Skin epidermis (tissue), 12 donors: ENCODE measurements at regions not wholly inside any gene's neighbourhood (a gene's known extent, or its start where the extent isn't known, plus 50 kb on each side); places are given as distances from the start of the nearest gene placed in this dataset.
"Not testable (repeated sequence)": the region's sequence is repeated elsewhere in the genome, so short reads cannot be mapped to it uniquely, and the experiment has no call there.

Experiments used
- H3K27ac ChIP-seq, 21 experiments: fragments of 200-600 bp; sonication (generic) in 11 of 21; one replicate each; pipeline ENCODE4 v1.5.0; 2020; ENCODE audit warnings: mild to moderate bottlenecking in 3 of 21, inconsistent platforms in 2 of 21, moderate library complexity in 2 of 21
- H3K4me3 ChIP-seq, 7 experiments: fragments of 200-600 bp; sonication (generic) in 2 of 7; one replicate each; pipeline ENCODE4 v1.5.0; 2020; ENCODE audit warnings: inconsistent platforms in 2 of 7, mild to moderate bottlenecking in 2 of 7, moderate library complexity in 1 of 7

- H3K4me3 ChIP-seq, result no peak overlapping the region
Observed at GRCh38 chr10:57468894-57469432, 798.7 kb downstream of the IPMK start.

GRCh38 chr10:57465155-57465554 is 802.5 kb downstream of the IPMK start:
- H3K4me3 ChIP-seq, result no peak overlapping the region
- no peak overlapping the region for H3K27ac ChIP-seq

More at GRCh38 chr10:57468894-57469432, 798.7 kb downstream of the IPMK start:
- no peak overlapping the region for H3K27ac ChIP-seq

- Histone ChIP-seq H3K27ac (no peak overlapping the region), H3K4me3 (no peak overlapping the region)
Observed at GRCh38 chr10:57460540-57460939, 807.2 kb downstream of the IPMK start.

GRCh38 chr10:57457972-57458512 is 809.7 kb downstream of the IPMK start:
- Histone ChIP-seq H3K4me3 (no peak overlapping the region), H3K27ac (no peak overlapping the region)

- Histone ChIP-seq H3K4me3 (no peak overlapping the region), H3K27ac (no peak overlapping the region)
Observed at GRCh38 chr10:57430376-57430775, 837.3 kb downstream of the IPMK start.

- Histone ChIP-seq H3K4me3 (no peak overlapping the region), H3K27ac (no peak overlapping the region)
Observed at GRCh38 chr10:57420881-57421280, 846.8 kb downstream of the IPMK start.

GRCh38 chr10:57418476-57418875 is 849.2 kb downstream of the IPMK start:
- no peak overlapping the region for H3K4me3 ChIP-seq
- H3K27ac ChIP-seq, result no peak overlapping the region

GRCh38 chr10:57395923-57396322 is 871.8 kb downstream of the IPMK start:
- Histone ChIP-seq H3K4me3 (no peak overlapping the region), H3K27ac (no peak overlapping the region)

GRCh38 chr10:57367412-57367811 is 900.3 kb downstream of the IPMK start:
- Histone ChIP-seq H3K27ac (no peak overlapping the region), H3K4me3 (no peak overlapping the region)

GRCh38 chr10:57362811-57363210 is 904.9 kb downstream of the IPMK start:
- H3K27ac ChIP-seq, result no peak overlapping the region
- H3K4me3 ChIP-seq, result no peak overlapping the region

GRCh38 chr10:57353403-57354003 is 914.2 kb downstream of the IPMK start:
- Histone ChIP-seq H3K4me3 (no peak overlapping the region), H3K27ac (no peak overlapping the region)

- Histone ChIP-seq H3K27ac (no peak overlapping the region), H3K4me3 (no peak overlapping the region)
Observed at GRCh38 chr10:57351076-57351475, 916.6 kb downstream of the IPMK start.

- no peak overlapping the region for H3K4me3 ChIP-seq
- no peak overlapping the region for H3K27ac ChIP-seq
Observed at GRCh38 chr10:57341294-57341693, 926.4 kb downstream of the IPMK start.

GRCh38 chr10:57338823-57339558 is 928.7 kb downstream of the IPMK start:
- no peak overlapping the region for H3K4me3 ChIP-seq
- no peak overlapping the region for H3K27ac ChIP-seq

- no peak overlapping the region for H3K4me3 ChIP-seq
- no peak overlapping the region for H3K27ac ChIP-seq
Observed at GRCh38 chr10:57336865-57337264, 930.8 kb downstream of the IPMK start.

- Histone ChIP-seq H3K4me3 (no peak overlapping the region), H3K27ac (no peak overlapping the region)
Observed at GRCh38 chr10:57336341-57336740, 931.4 kb downstream of the IPMK start.

- Histone ChIP-seq H3K4me3 (no peak overlapping the region), H3K27ac (no peak overlapping the region)
Observed at GRCh38 chr10:57334523-57334922, 933.2 kb downstream of the IPMK start.

- H3K4me3 ChIP-seq, result no peak overlapping the region
- H3K27ac ChIP-seq, result no peak overlapping the region
Observed at GRCh38 chr10:57333880-57334279, 933.8 kb downstream of the IPMK start.

- not testable (repeated sequence) for H3K27ac ChIP-seq
Observed at GRCh38 chr10:57321400-57321854, 946.3 kb downstream of the IPMK start.

GRCh38 chr10:57320416-57320815 is 947.3 kb downstream of the IPMK start:
- Histone ChIP-seq H3K27ac (no peak overlapping the region), H3K4me3 (no peak overlapping the region)

More at GRCh38 chr10:57321400-57321854, 946.3 kb downstream of the IPMK start:
- not testable (repeated sequence) for H3K4me3 ChIP-seq

- Histone ChIP-seq H3K27ac (no peak overlapping the region), H3K4me3 (no peak overlapping the region)
Observed at GRCh38 chr10:57314046-57314445, 953.0 kb upstream of the ZWINT start.
